ENCODE measurements at regions not wholly inside any gene's neighbourhood (a gene's known extent, or its start where the extent isn't known, plus 50 kb on each side); places are given as distances from the start of the nearest gene placed in this dataset.
"Not testable (repeated sequence)": the region's sequence is repeated elsewhere in the genome, so short reads cannot be mapped to it uniquely, and the experiment has no call there.

DNA sequence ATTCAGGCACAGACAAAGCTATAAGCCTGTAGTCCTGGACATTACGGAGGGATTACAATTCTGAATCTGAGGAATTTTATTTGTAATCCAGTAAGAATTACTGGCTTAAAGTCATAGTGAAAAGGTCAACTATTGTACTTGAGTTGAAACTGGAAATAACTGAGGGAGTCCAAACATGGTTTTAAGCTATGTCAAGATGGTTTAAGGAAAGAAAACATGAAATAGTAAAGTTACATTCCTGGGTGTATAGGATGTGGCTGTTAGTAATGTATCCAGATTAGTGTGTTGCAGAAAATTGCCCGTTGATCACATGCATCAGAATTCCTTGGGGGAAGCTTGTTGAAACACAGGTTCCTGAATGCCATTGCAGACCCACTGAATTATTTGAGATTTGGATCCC is 124.8 kb upstream of the GORAB start:
- DNase-seq: no peak
- Histone ChIP-seq H3K27me3 (ENCODE audit: control insufficient read depth, insufficient read depth, low read length) (no peaks in the 10 kb centered on the region), H3K4me3 (ENCODE audit: insufficient read depth, low read depth, low read length) (no peak overlapping the region), H3K36me3 (replicated peaks; ENCODE audit: control insufficient read depth, insufficient read depth, low read length) (no peaks in the 10 kb centered on the region)

- no peak overlapping the region for H3K4me3 ChIP-seq (ENCODE audit: insufficient read depth, low read depth, low read length)
- no peaks in the 10 kb centered on the region for H3K36me3 ChIP-seq (replicated peaks; ENCODE audit: control insufficient read depth, insufficient read depth, low read length)
- H3K27me3 ChIP-seq (ENCODE audit: control insufficient read depth, insufficient read depth, low read length): no peaks in the 10 kb centered on the region
- no peak for DNase-seq
Measured at GRCh38 chr1:170407581-170407980, 124.4 kb upstream of the GORAB start.

- no peaks in the 10 kb centered on the region for H3K27me3 ChIP-seq (ENCODE audit: control insufficient read depth, insufficient read depth, low read length)
- DNase-seq: no peak
- no peak overlapping the region for H3K4me3 ChIP-seq (ENCODE audit: insufficient read depth, low read depth, low read length)
- no peaks in the 10 kb centered on the region for H3K36me3 ChIP-seq (replicated peaks; ENCODE audit: control insufficient read depth, insufficient read depth, low read length)
Measured at GRCh38 chr1:170410401-170411166, 121.4 kb upstream of the GORAB start.

DNA sequence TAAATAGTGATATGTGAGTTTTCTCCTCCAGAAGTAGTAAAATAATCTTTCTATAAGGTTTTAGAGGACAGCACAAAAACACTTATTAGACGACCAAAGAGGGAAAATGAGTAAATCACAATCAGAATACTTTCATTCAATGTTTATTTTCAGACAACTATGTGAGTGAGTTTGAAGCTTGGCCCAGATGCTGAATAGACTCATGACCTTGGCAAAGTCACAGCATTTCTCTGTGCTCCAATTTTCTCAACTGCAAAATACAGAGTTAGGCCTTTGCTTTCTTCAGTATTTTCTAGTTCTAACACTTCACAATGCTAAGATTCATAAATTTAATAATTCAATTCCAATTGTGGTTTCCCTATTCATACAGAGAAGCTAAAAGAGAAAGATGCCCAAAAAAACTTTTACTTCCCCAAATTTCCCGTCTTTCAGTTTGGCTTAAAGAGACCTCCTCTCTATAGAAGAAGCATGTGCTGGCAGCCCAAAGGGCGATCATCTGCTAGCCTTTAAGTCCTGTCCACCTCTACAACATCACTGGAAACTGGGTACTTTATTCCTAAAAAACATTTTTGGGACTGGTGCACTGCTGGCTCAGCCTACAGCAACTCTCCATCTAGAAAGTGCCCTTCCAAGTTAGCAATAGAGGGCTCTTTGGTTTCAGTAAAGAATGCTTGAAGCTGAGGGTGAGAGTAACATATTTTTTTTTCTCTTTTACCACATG is 116.8 kb upstream of the GORAB start:
- DNase-seq: no peak
- no peak overlapping the region for H3K4me3 ChIP-seq (ENCODE audit: insufficient read depth, low read depth, low read length)

GRCh38 chr1:170415710-170416372 is 116.1 kb upstream of the GORAB start:
- H3K36me3 ChIP-seq (replicated peaks; ENCODE audit: control insufficient read depth, insufficient read depth, low read length): no peaks in the 10 kb centered on the region
- DNase-seq: no peak

More for the DNA sequence above, 116.8 kb upstream of the GORAB start:
- Histone ChIP-seq H3K36me3 (replicated peaks; ENCODE audit: control insufficient read depth, insufficient read depth, low read length) (no peaks in the 10 kb centered on the region), H3K27me3 (ENCODE audit: control insufficient read depth, insufficient read depth, low read length) (no peaks in the 10 kb centered on the region)

DNA sequence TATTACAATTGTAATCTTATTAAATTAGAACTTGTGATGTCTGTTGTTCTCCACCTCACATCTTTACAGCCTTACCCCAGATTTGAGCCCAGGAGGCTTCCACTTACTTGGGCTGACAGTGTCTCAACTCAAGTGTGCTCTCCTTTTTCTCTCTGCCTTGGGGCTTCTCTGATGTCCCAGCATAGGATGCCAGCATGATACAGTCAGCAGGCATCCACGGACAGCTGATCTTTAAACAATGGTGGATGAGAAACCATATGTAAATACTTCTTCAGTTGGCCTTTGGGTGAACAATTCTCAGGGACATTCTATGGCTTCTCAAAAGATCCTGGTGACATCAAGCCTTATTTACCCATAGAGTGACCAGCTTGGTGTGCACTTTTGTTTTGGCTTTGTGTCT is 107.6 kb upstream of the GORAB start:
- Histone ChIP-seq H3K36me3 (replicated peaks; ENCODE audit: control insufficient read depth, insufficient read depth, low read length) (no peaks in the 10 kb centered on the region), H3K27me3 (ENCODE audit: control insufficient read depth, insufficient read depth, low read length) (no peaks in the 10 kb centered on the region), H3K4me3 (ENCODE audit: insufficient read depth, low read depth, low read length) (no peak overlapping the region)
- no peak for DNase-seq

More at GRCh38 chr1:170415710-170416372, 116.1 kb upstream of the GORAB start:
- H3K4me3 ChIP-seq (ENCODE audit: insufficient read depth, low read depth, low read length): no peak overlapping the region
- H3K27me3 ChIP-seq (ENCODE audit: control insufficient read depth, insufficient read depth, low read length): no peaks in the 10 kb centered on the region

GRCh38 chr1:170426596-170426995 is 105.4 kb upstream of the GORAB start:
- no peaks in the 10 kb centered on the region for H3K27me3 ChIP-seq (ENCODE audit: control insufficient read depth, insufficient read depth, low read length)
- no peak for DNase-seq
- no peak overlapping the region for H3K4me3 ChIP-seq (ENCODE audit: insufficient read depth, low read depth, low read length)

DNA sequence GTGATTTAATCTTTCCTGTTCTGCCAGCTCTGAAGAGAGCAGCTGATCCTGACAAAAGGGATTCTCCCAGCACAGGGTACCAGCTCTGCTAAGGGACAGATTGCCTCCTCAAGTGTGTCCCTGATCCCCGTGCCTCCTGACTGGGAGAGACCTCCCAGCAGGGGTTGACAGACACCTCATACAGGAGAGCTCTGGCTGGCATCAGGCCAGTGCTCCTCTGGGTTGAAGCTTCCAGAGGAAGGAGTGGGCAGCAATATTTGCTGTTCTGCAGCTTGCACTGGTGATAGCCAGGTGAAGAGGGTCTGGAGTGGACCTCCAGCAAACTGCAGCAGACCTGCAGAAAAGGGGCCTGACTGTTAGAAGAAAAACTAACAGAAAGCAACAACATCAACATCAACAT is 105.0 kb upstream of the GORAB start:
- DNase-seq; H3K36me3 ChIP-seq (replicated peaks; ENCODE audit: control insufficient read depth, insufficient read depth, low read length); H3K4me3 ChIP-seq (ENCODE audit: insufficient read depth, low read depth, low read length); H3K27me3 ChIP-seq (ENCODE audit: control insufficient read depth, insufficient read depth, low read length): not testable (repeated sequence)

More at GRCh38 chr1:170426596-170426995, 105.4 kb upstream of the GORAB start:
- no peaks in the 10 kb centered on the region for H3K36me3 ChIP-seq (replicated peaks; ENCODE audit: control insufficient read depth, insufficient read depth, low read length)

DNA sequence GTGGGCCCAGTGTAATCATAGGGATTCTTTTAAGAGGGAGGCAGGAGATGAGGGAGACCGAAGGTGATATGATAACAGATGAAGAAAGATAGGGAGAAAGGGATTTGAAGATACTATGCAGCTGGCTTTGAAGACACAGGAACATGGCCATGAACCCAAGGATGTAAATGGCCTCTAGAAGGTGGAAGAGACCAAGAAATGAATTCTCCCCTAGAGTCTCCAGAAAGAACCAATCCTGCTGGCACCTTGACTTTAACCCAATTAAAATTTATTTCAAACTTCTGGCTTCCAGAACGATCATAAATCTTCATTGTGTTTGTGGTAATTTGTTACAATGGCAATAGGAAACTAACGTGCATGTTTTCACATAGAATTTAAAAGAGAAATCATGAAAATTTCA is 95.0 kb upstream of the GORAB start:
- no peak for DNase-seq
- Histone ChIP-seq H3K36me3 (replicated peaks; ENCODE audit: control insufficient read depth, insufficient read depth, low read length) (no peaks in the 10 kb centered on the region), H3K4me3 (ENCODE audit: insufficient read depth, low read depth, low read length) (no peak overlapping the region), H3K27me3 (ENCODE audit: control insufficient read depth, insufficient read depth, low read length) (no peaks in the 10 kb centered on the region; the same call in 1 of the 2 replicates)

GRCh38 chr1:170445096-170445495 is 86.9 kb upstream of the GORAB start:
- no peaks in the 10 kb centered on the region for H3K27me3 ChIP-seq (ENCODE audit: control insufficient read depth, insufficient read depth, low read length)
- no peak overlapping the region for H3K4me3 ChIP-seq (ENCODE audit: insufficient read depth, low read depth, low read length)
- no peaks in the 10 kb centered on the region for H3K36me3 ChIP-seq (replicated peaks; ENCODE audit: control insufficient read depth, insufficient read depth, low read length)
- no peak for DNase-seq

DNA sequence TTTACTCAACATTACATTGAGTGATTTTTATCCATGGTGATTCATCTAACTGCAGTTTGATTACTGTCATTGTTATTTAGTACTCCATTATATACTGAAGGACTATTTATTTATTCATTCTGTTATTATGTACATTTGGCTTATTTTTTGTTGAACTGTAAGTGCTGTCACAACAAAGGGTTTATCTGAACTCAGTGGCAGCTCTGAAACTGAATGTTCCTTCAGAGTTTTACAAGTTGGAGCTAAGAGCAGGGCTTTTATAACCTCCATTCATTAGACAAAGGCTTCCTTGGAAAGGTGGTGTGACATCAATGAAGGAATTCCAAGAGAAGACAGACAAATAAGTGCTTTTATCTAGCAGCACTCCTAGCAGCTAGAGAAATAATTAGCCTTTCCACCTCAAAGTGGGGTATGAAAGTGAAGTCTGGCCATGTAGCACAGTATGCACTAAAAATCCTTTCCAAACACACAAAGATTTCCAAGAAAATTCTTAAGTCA is 83.3 kb upstream of the GORAB start:
- Histone ChIP-seq H3K36me3 (replicated peaks; ENCODE audit: control insufficient read depth, insufficient read depth, low read length) (no peaks in the 10 kb centered on the region), H3K27me3 (ENCODE audit: control insufficient read depth, insufficient read depth, low read length) (no peaks in the 10 kb centered on the region), H3K4me3 (ENCODE audit: insufficient read depth, low read depth, low read length) (no peak overlapping the region)
- no peak for DNase-seq

GRCh38 chr1:170457325-170458050 is 74.5 kb upstream of the GORAB start:
- not testable (repeated sequence) for DNase-seq; H3K36me3 ChIP-seq (replicated peaks; ENCODE audit: control insufficient read depth, insufficient read depth, low read length)

DNA sequence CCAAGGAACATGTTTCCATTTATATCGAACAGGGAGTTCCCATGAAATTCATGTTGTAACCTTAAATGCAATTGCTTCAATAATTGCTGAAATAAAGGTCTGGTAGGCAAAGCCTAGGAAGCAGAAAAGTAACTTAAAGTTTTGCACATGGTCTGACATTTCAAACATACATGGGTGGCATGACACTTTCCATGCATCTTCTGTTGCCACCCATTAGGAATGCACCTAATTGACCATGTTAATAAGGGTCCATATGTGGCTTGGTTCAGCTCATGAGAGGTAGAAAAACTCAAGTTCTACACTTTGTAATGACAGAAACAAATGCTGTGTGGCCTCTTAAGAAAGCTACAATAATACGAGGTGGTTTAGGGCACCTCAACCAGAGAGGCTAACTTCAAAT is 72.0 kb upstream of the GORAB start:
- no peak for DNase-seq
- H3K27me3 ChIP-seq (ENCODE audit: control insufficient read depth, insufficient read depth, low read length): no peaks in the 10 kb centered on the region
- H3K36me3 ChIP-seq (replicated peaks; ENCODE audit: control insufficient read depth, insufficient read depth, low read length): no peaks in the 10 kb centered on the region
- H3K4me3 ChIP-seq (ENCODE audit: insufficient read depth, low read depth, low read length): no peak overlapping the region

More at GRCh38 chr1:170457325-170458050, 74.5 kb upstream of the GORAB start:
- not testable (repeated sequence) for H3K4me3 ChIP-seq (ENCODE audit: insufficient read depth, low read depth, low read length); H3K27me3 ChIP-seq (ENCODE audit: control insufficient read depth, insufficient read depth, low read length)

- no peak overlapping the region for H3K4me3 ChIP-seq (ENCODE audit: insufficient read depth, low read depth, low read length)
- no peaks in the 10 kb centered on the region for H3K27me3 ChIP-seq (ENCODE audit: control insufficient read depth, insufficient read depth, low read length)
- DNase-seq: no peak
- no peaks in the 10 kb centered on the region for H3K36me3 ChIP-seq (replicated peaks; ENCODE audit: control insufficient read depth, insufficient read depth, low read length)
Measured at GRCh38 chr1:170460414-170461155, 71.4 kb upstream of the GORAB start.

All from H7 (cell line).